Progenitor cell of endocrine pancreas (in vitro differentiated cells): ENCODE measurements at regions not wholly inside any gene's neighbourhood (a gene's known extent, or its start where the extent isn't known, plus 50 kb on each side); places are given as distances from the start of the nearest gene placed in this dataset.

Experiments used
- DNase-seq: peaks from one replicate; pipeline ENCODE4 v3.0.0; 2021; ENCODE audit warnings: low spot score; ENCODE audit not compliant: unreplicated experiment
- H3K27ac Mint-ChIP-seq: 2 replicates; pipeline ENCODE4 v1.8.0; 2021; ENCODE audit warnings: mild to moderate bottlenecking, moderate library complexity, mixed read lengths
- H3K27me3 Mint-ChIP-seq: 2 replicates; pipeline ENCODE4 v1.8.0; 2021; ENCODE audit warnings: mixed read lengths
- H3K36me3 Mint-ChIP-seq: 2 replicates; pipeline ENCODE4 v1.8.0; 2022; ENCODE audit warnings: mixed read lengths; ENCODE audit not compliant: insufficient read depth
- H3K4me1 Mint-ChIP-seq: 2 replicates; pipeline ENCODE4 v1.8.0; 2021; ENCODE audit warnings: low read depth, mixed read lengths
- H3K4me3 Mint-ChIP-seq: 2 replicates; pipeline ENCODE4 v1.8.0; 2021; ENCODE audit warnings: low read depth, mild to moderate bottlenecking, moderate library complexity, mixed read lengths
- H3K9me3 Mint-ChIP-seq: 2 replicates; pipeline ENCODE4 v1.8.0; 2021; ENCODE audit warnings: low read depth, mixed read lengths
- TF ChIP-seq, protein P1 (sequence below): fragments of 200-600 bp; sonication (generic); IDR thresholded peaks from one replicate; pipeline ENCODE4 v1.5.0; 2021; ENCODE audit warnings: antibody characterized with exemption, mild to moderate bottlenecking; ENCODE audit not compliant: unreplicated experiment

GRCh38 chr7:40799-41750 lies 151.3 kb upstream of the FAM20C start:
- Mint-ChIP-seq H3K36me3 (no peaks in the 10 kb centered on the region), H3K27me3 (peaks cover 29% of the 10 kb centered on the region), H3K9me3 (no peaks in the 10 kb centered on the region), H3K4me3 (no peak overlapping the region), H3K27ac (no peak overlapping the region), H3K4me1 (peaks cover 2% of the 10 kb centered on the region)
- DNase-seq = no peak
- TF ChIP-seq, protein P1, sequence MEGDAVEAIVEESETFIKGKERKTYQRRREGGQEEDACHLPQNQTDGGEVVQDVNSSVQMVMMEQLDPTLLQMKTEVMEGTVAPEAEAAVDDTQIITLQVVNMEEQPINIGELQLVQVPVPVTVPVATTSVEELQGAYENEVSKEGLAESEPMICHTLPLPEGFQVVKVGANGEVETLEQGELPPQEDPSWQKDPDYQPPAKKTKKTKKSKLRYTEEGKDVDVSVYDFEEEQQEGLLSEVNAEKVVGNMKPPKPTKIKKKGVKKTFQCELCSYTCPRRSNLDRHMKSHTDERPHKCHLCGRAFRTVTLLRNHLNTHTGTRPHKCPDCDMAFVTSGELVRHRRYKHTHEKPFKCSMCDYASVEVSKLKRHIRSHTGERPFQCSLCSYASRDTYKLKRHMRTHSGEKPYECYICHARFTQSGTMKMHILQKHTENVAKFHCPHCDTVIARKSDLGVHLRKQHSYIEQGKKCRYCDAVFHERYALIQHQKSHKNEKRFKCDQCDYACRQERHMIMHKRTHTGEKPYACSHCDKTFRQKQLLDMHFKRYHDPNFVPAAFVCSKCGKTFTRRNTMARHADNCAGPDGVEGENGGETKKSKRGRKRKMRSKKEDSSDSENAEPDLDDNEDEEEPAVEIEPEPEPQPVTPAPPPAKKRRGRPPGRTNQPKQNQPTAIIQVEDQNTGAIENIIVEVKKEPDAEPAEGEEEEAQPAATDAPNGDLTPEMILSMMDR = no peak

DNA sequence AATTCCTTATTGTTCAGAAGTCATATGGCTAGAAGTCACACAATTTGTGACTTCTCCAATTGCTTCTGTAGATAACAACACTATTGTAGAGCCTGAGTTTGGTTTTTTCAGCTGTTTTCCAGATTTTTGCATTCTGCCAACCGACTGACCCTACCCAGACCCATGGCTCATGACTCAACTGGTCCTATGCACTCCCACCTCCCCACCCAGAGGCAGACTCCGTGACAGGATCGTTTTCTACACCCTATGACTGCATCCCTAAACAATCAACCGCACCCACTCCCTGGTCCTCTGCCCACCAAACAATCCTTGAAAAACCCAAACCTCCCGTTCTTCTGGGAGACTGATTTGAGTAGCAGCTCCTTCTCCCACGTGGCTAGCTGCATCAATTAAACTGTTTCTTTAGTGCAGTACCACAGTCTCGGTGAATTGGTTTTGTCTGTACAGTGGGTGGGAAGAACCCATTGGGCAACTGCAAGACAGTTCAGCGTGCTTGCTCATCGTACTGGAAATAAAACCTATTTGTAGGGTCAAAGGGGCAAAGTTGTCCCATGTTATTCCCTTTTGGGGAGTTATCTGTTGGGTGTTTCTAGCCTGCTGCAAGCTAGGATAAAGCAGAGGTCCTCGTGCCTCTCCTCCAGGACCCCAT lies 150.3 kb upstream of the FAM20C start:
- no peaks in the 10 kb centered on the region for H3K9me3 Mint-ChIP-seq
- peaks cover 31% of the 10 kb centered on the region for H3K27me3 Mint-ChIP-seq
- no peak for DNase-seq
- H3K27ac Mint-ChIP-seq = no peak overlapping the region
- H3K36me3 Mint-ChIP-seq = no peaks in the 10 kb centered on the region
- TF ChIP-seq, protein P1 = no peak
- H3K4me3 Mint-ChIP-seq = no peak overlapping the region
- peaks cover 2% of the 10 kb centered on the region for H3K4me1 Mint-ChIP-seq

GRCh38 chr7:43791-44540 lies 148.4 kb upstream of the FAM20C start:
- no peak for DNase-seq
- TF ChIP-seq, protein P1 = no peak
- H3K36me3 Mint-ChIP-seq = no peaks in the 10 kb centered on the region
- H3K27me3 Mint-ChIP-seq = peaks cover 32% of the 10 kb centered on the region
- H3K9me3 Mint-ChIP-seq = no peaks in the 10 kb centered on the region
- H3K27ac Mint-ChIP-seq = no peak overlapping the region
- peaks cover 2% of the 10 kb centered on the region for H3K4me1 Mint-ChIP-seq
- H3K4me3 Mint-ChIP-seq = no peak overlapping the region

- Mint-ChIP-seq H3K27ac (no peak overlapping the region), H3K36me3 (no peaks in the 10 kb centered on the region), H3K27me3 (peaks cover 32% of the 10 kb centered on the region), H3K4me1 (peaks cover 2% of the 10 kb centered on the region), H3K4me3 (no peak overlapping the region), H3K9me3 (no peaks in the 10 kb centered on the region)
- DNase-seq = no peak
- TF ChIP-seq, protein P1 = no peak
Measured at GRCh38 chr7:44541-44896, 147.9 kb upstream of the FAM20C start.
